HepG2 (cell line): ENCODE measurements at regions not wholly inside any gene's neighbourhood (a gene's known extent, or its start where the extent isn't known, plus 50 kb on each side); places are given as distances from the start of the nearest gene placed in this dataset.

Experiments
- ATAC-seq: fragments of 200-7000 bp; cut with Tn5 transposase; 3 replicates; pipeline ENCODE4 v1.9.1; 2020; ENCODE audit warnings: mild to moderate bottlenecking, moderate library complexity
- BruUV-seq: library from RNA; stranded (reverse); fragments of 400-500 nt; replicated peaks from 2 replicates; lab custom pipeline; 2021; lab: Mats Ljungman, UMichigan
- CTCF ChIA-PET: fragments of 300-600 bp; formaldehyde crosslinking; extraction: SDS; loops from one replicate; lab custom pipeline; 2021; ENCODE audit warnings: low total read pairs, inconsistent platforms, low intra/inter-chr PET ratio; lab: Yijun Ruan, JAX
- POLR2A ChIA-PET: fragments of 350-600 bp; sonication (Branson Sonifier 250); formaldehyde crosslinking; loops from one replicate; lab custom pipeline; 2020; ENCODE audit warnings: antibody characterized with exemption, inconsistent platforms; lab: Yijun Ruan, JAX
- DNase-seq: peaks from one replicate; pipeline ENCODE4 v3.0.0-alpha.2; 2015; ENCODE audit warnings: low spot score
- FAIRE-seq: peaks from 3 replicates; lab custom pipeline; 2011; peaks lifted over from hg19 to GRCh38; lab: Jason Lieb, UNC
- H2AFZ ChIP-seq: one replicate; pipeline ENCODE4 v1.6.1; 2011; ENCODE audit warnings: low read length, inconsistent platforms
- H3K27ac ChIP-seq: fragments of 300-600 bp; 3 replicates; pipeline ENCODE4 v1.8.0; 2011; ENCODE audit warnings: mixed run types, mild to moderate bottlenecking, mixed read lengths, low read length, inconsistent platforms; ENCODE audit not compliant: insufficient read depth; ENCODE audit errors: extremely low read length
- H3K27me3 ChIP-seq, 2 experiments: fragments of 200-600 bp in 1 of 2; 2 replicates in 1 of 2; 3 replicates in 1 of 2; pipeline versions ENCODE4 v1.6.0 to v1.8.0; 2011; ENCODE audit warnings: low read length in 2 of 2, mild to moderate bottlenecking in 2 of 2, moderate library complexity in 2 of 2, inconsistent platforms in 1 of 2; ENCODE audit not compliant: insufficient read depth in 2 of 2, control insufficient read depth in 1 of 2
- H3K36me3 ChIP-seq, 2 experiments: fragments of 200-600 bp in 1 of 2; replicated peaks in 1 of 2; 2 replicates in 1 of 2; 3 replicates in 1 of 2; pipeline versions ENCODE4 v1.5.1 to v1.8.0; 2011; ENCODE audit warnings: low read length in 2 of 2, inconsistent platforms in 1 of 2; ENCODE audit not compliant: insufficient read depth in 2 of 2, control insufficient read depth in 1 of 2
- H3K4me1 ChIP-seq: 2 replicates; pipeline ENCODE4 v1.5.1; 2012; ENCODE audit warnings: low read length, inconsistent platforms; ENCODE audit not compliant: insufficient read depth
- H3K4me2 ChIP-seq: 2 replicates; pipeline ENCODE4 v1.6.0; 2011; ENCODE audit warnings: low read depth, low read length, inconsistent platforms
- H3K4me3 ChIP-seq, 3 experiments: fragments of 200-600 bp in 1 of 3; sonication (generic), shearing (Covaris generic) in 1 of 3; replicated peaks in 1 of 3; 2 replicates each; pipeline ENCODE4 v1.5.1; 2011 to 2016; ENCODE audit warnings: low read length in 3 of 3, inconsistent platforms in 2 of 3, low read depth in 2 of 3, mild to moderate bottlenecking in 2 of 3, control low read depth in 1 of 3, mixed read lengths in 1 of 3; ENCODE audit not compliant: insufficient read depth in 1 of 3
- H3K79me2 ChIP-seq: one replicate; pipeline ENCODE4 v1.6.1; 2011; ENCODE audit warnings: low read length, inconsistent platforms; ENCODE audit not compliant: insufficient read depth
- H3K9ac ChIP-seq: 2 replicates; pipeline ENCODE4 v1.6.0; 2011; ENCODE audit warnings: mild to moderate bottlenecking, low read depth, low read length, inconsistent platforms; ENCODE audit not compliant: insufficient read depth
- H3K9me3 ChIP-seq: 2 replicates; pipeline ENCODE4 v1.5.1; 2012; ENCODE audit warnings: mild to moderate bottlenecking, low read length
- H4K20me1 ChIP-seq: 2 replicates; pipeline ENCODE4 v1.6.0; 2011; ENCODE audit warnings: inconsistent platforms, mild to moderate bottlenecking, low read length, moderate library complexity; ENCODE audit not compliant: insufficient read depth
- CBX1 ChIP-seq: IDR thresholded peaks from one replicate; pipeline ENCODE4 v1.6.1; 2016; ENCODE audit warnings: antibody characterized with exemption, low read depth
- CCAR2 ChIP-seq: fragments of 200-400 bp; formaldehyde crosslinking; optimal IDR thresholded peaks from 2 replicates; pipeline ENCODE3; 2018; ENCODE audit warnings: low read depth, mild to moderate bottlenecking, low read length, moderate library complexity
- CREM ChIP-seq, 2 experiments: sonication (generic) in 1 of 2; formaldehyde crosslinking in 1 of 2; IDR thresholded peaks; 2 replicates each; pipeline versions ENCODE4 v1.4.0 to v1.6.1; 2016 to 2020; ENCODE audit warnings: antibody characterized with exemption in 1 of 2, mild to moderate bottlenecking in 1 of 2, missing genetic modification reagents in 1 of 2
- FOXK1 ChIP-seq: sonication (generic); formaldehyde crosslinking; IDR thresholded peaks from 2 replicates; pipeline ENCODE4 v1.4.0; 2020; ENCODE audit warnings: low read depth, missing genetic modification reagents, borderline replicate concordance
- HNRNPLL ChIP-seq: fragments of 200-400 bp; formaldehyde crosslinking; IDR thresholded peaks from 2 replicates; pipeline ENCODE4 v1.6.1; 2017; ENCODE audit warnings: mild to moderate bottlenecking, low read depth, low read length; ENCODE audit not compliant: poor library complexity, severe bottlenecking
- MYPOP ChIP-seq: sonication (generic); formaldehyde crosslinking; IDR thresholded peaks from 2 replicates; pipeline ENCODE4 v1.8.1; 2023; ENCODE audit warnings: mild to moderate bottlenecking, moderate library complexity, missing genetic modification reagents
- NFKB2 ChIP-seq: sonication (generic); formaldehyde crosslinking; IDR thresholded peaks from 2 replicates; pipeline ENCODE4 v1.4.0; 2020; ENCODE audit warnings: missing genetic modification reagents, borderline replicate concordance
- POLR2G ChIP-seq: fragments of 200-400 bp; formaldehyde crosslinking; IDR thresholded peaks from 2 replicates; pipeline ENCODE4 v1.6.1; 2018; ENCODE audit warnings: mild to moderate bottlenecking, low read depth, low read length, moderate library complexity
- SAP130 ChIP-seq: IDR thresholded peaks from 2 replicates; pipeline ENCODE4 v1.6.1; 2016; ENCODE audit warnings: low read depth
- SNAPC2 ChIP-seq: sonication (generic); formaldehyde crosslinking; IDR thresholded peaks from 2 replicates; pipeline ENCODE4 v1.8.1; 2022; ENCODE audit warnings: mild to moderate bottlenecking, missing genetic modification reagents
- SNRNP70 ChIP-seq: fragments of 200-400 bp; formaldehyde crosslinking; IDR thresholded peaks from 2 replicates; pipeline ENCODE4 v1.6.1; 2017; ENCODE audit warnings: mild to moderate bottlenecking, low read depth, low read length, moderate library complexity
- SUZ12 ChIP-seq: fragments of 150-350 bp; IDR thresholded peaks from 2 replicates; pipeline ENCODE4 v1.6.1; 2014; ENCODE audit warnings: low read depth, low read length
- ZFY ChIP-seq: sonication (generic); formaldehyde crosslinking; IDR thresholded peaks from 2 replicates; pipeline ENCODE4 v1.4.0; 2020; ENCODE audit warnings: missing genetic modification reagents
- ZNF350 ChIP-seq: sonication (generic); formaldehyde crosslinking; IDR thresholded peaks from 2 replicates; pipeline ENCODE4 v1.4.0; 2020; ENCODE audit warnings: mild to moderate bottlenecking, low read depth, missing genetic modification reagents, borderline replicate concordance
- ZNF572 ChIP-seq: sonication (generic); formaldehyde crosslinking; IDR thresholded peaks from 2 replicates; pipeline ENCODE4 v1.5.1; 2020; ENCODE audit warnings: mild to moderate bottlenecking, missing genetic modification reagents
- ZNF644 ChIP-seq: IDR thresholded peaks from 2 replicates; pipeline ENCODE4 v1.6.1; 2016; ENCODE audit warnings: low read depth
- WGBS: methylation state at CpG from one replicate; pipeline ENCODE4 v1.1.6; 2017; ENCODE audit warnings: low lambda C conversion rate; 5-methylcytosine and 5-hydroxymethylcytosine counted together
- in situ Hi-C: cut with HindIII; loops from 2 replicates; pipeline ENCODE4 v1.10.0; 2017; ENCODE audit warnings: low pct_unique_long_range_greater_than_20kb; ENCODE audit not compliant: extremely low pct_ligation_motif_present
- intact Hi-C: fragments of 100-400 bp; cut with micrococcal nuclease; formaldehyde crosslinking; loops from one replicate; pipeline ENCODE4 v1.10.0; 2022; ENCODE audit not compliant: unreplicated experiment

- no peak for TF ChIP-seq SUZ12
- no peak for TF ChIP-seq SNRNP70
- no peak for TF ChIP-seq ZNF644
- no peak for TF ChIP-seq MYPOP
- TF ChIP-seq CCAR2, result no peak
- TF ChIP-seq FOXK1, result no peak
- no peak for TF ChIP-seq CREM (IDR thresholded peaks at IDR 0.05)
- TF ChIP-seq CREM (CRISPR knock-in tag; IDR thresholded peaks at IDR 0.05), result no peak
- no peak for TF ChIP-seq SAP130 (CRISPR knock-in tag)
- TF ChIP-seq ZNF572 (CRISPR knock-in tag), result no peak
- no peak for TF ChIP-seq NFKB2 (CRISPR knock-in tag)
- no peak for TF ChIP-seq HNRNPLL
- no peak for TF ChIP-seq POLR2G
- no peak for TF ChIP-seq ZNF350 (CRISPR knock-in tag)
- TF ChIP-seq ZFY (CRISPR knock-in tag), result no peak
- no peak for TF ChIP-seq SNAPC2
- no peak for TF ChIP-seq CBX1
- TF ChIP-seq, all 625 proteins: peak for 0
- Histone ChIP-seq H3K4me3 (no peak overlapping the region), H3K79me2 (no peaks in the 10 kb centered on the region), H3K4me1 (no peaks in the 10 kb centered on the region), H3K9me3 (no peaks in the 10 kb centered on the region), H3K27ac (no peak overlapping the region), H3K36me3 (no peaks in the 10 kb centered on the region), H4K20me1 (peaks cover 2% of the 10 kb centered on the region; the same call in 1 of the 2 replicates), H3K9ac (no peak overlapping the region), H3K4me2 (no peak overlapping the region), H3K27me3 (peaks cover 3 to 14% of the 10 kb centered on the region in 2 experiments; a peak in 2 of 5 replicates), H2AFZ (no peak overlapping the region)
- DNase-seq, result no peak
- CTCF ChIA-PET, result no interaction called here
- intact Hi-C loops (no loop called here), in situ Hi-C loops (no loop called here)
- FAIRE-seq, result no peak
- POLR2A ChIA-PET, result no interaction called here
- no TSS peak for BruUV-seq
- WGBS, result 5% methylated on average over 10 of the region's 10 CpGs
- ATAC-seq, result no peak
These were observed 59.4 kb upstream of the PAX7 start for GRCh38 chr1:18571275-18571674.
